TTC549 (cell line): ENCODE measurements at regions not wholly inside any gene's neighbourhood (a gene's known extent, or its start where the extent isn't known, plus 50 kb on each side); places are given as distances from the start of the nearest gene placed in this dataset.
"Not testable (repeated sequence)": the region's sequence is repeated elsewhere in the genome, so short reads cannot be mapped to it uniquely, and the experiment has no call there.

Source experiments
- FAIRE-seq: peaks from 2 replicates; lab custom pipeline; 2012; peaks lifted over from hg19 to GRCh38; lab: Jason Lieb, UNC

GRCh38 chr11:16605894-16606783, 132.3 kb upstream of the C11orf58 start:
- peak; percentile 67 for FAIRE-seq

- FAIRE-seq, result no peak
Observed at GRCh38 chr11:16605389-16605893, 133.0 kb upstream of the C11orf58 start.

- no peak for FAIRE-seq
Observed at GRCh38 chr11:16604794-16605388, 133.6 kb upstream of the C11orf58 start.

GRCh38 chr11:16603890-16604793, 134.3 kb upstream of the C11orf58 start:
- no peak for FAIRE-seq

GRCh38 chr11:16603245-16603644, 135.2 kb upstream of the C11orf58 start:
- FAIRE-seq, result no peak

GRCh38 chr11:16598906-16599305, 139.5 kb upstream of the C11orf58 start:
- no peak for FAIRE-seq

GRCh38 chr11:16598032-16598431, 140.4 kb upstream of the C11orf58 start:
- FAIRE-seq, result no peak

- no peak for FAIRE-seq
Observed at GRCh38 chr11:16596231-16596630, 142.2 kb upstream of the C11orf58 start.

- no peak for FAIRE-seq
Observed at GRCh38 chr11:16591157-16591556, 147.3 kb upstream of the C11orf58 start.

GRCh38 chr11:16587670-16588069, 150.8 kb upstream of the C11orf58 start:
- no peak for FAIRE-seq

- FAIRE-seq, result no peak
Observed at GRCh38 chr11:16584569-16584968, 153.9 kb upstream of the C11orf58 start.

- FAIRE-seq, result not testable (repeated sequence)
Observed at GRCh38 chr11:16581078-16581477, 157.4 kb upstream of the C11orf58 start.

- no peak for FAIRE-seq
Observed at GRCh38 chr11:16577490-16577889, 161.0 kb upstream of the C11orf58 start.

- FAIRE-seq, result not testable (repeated sequence)
Observed at GRCh38 chr11:16574889-16575288, 163.6 kb upstream of the C11orf58 start.

GRCh38 chr11:16572945-16573344, 165.5 kb upstream of the C11orf58 start:
- FAIRE-seq, result no peak

GRCh38 chr11:16561150-16561549, 177.3 kb upstream of the C11orf58 start:
- no peak for FAIRE-seq

- FAIRE-seq, result no peak
Observed at GRCh38 chr11:16558494-16558893, 180.0 kb upstream of the C11orf58 start.

GRCh38 chr11:16555956-16556355, 182.5 kb upstream of the C11orf58 start:
- FAIRE-seq, result no peak

GRCh38 chr11:16554361-16554760, 184.1 kb upstream of the C11orf58 start:
- no peak for FAIRE-seq

GRCh38 chr11:16547879-16548278, 190.6 kb upstream of the C11orf58 start:
- no peak for FAIRE-seq

- no peak for FAIRE-seq
Observed at GRCh38 chr11:16543642-16544041, 187.3 kb upstream of the SOX6 start.

GRCh38 chr11:16542353-16542752, 186.0 kb upstream of the SOX6 start:
- FAIRE-seq, result no peak
